Activated naive CD4-positive, alpha-beta T cell (primary cell): ENCODE measurements at regions not wholly inside any gene's neighbourhood (a gene's known extent, or its start where the extent isn't known, plus 50 kb on each side); places are given as distances from the start of the nearest gene placed in this dataset.

Experiments used
- DNase-seq, 4 experiments: peaks; one replicate each; lab custom pipeline; 2025; lab: John Stamatoyannopoulos, UW

- no peak for DNase-seq
Measured at GRCh38 chr6:163951326-163951725, 536.8 kb downstream of the QKI start.

- no peak for DNase-seq
Measured at GRCh38 chr6:163950159-163950558, 535.6 kb downstream of the QKI start.

GRCh38 chr6:163949431-163949830, 534.9 kb downstream of the QKI start:
- DNase-seq: no peak

- no peak for DNase-seq
Measured at GRCh38 chr6:163948250-163948649, 533.7 kb downstream of the QKI start.

GRCh38 chr6:163947276-163947675, 532.8 kb downstream of the QKI start:
- no peak for DNase-seq

GRCh38 chr6:163946437-163946836, 531.9 kb downstream of the QKI start:
- DNase-seq: no peak

GRCh38 chr6:163945808-163946207, 531.3 kb downstream of the QKI start:
- DNase-seq: no peak

- DNase-seq: no peak
Measured at GRCh38 chr6:163944897-163945296, 530.4 kb downstream of the QKI start.

GRCh38 chr6:163943607-163944385, 529.3 kb downstream of the QKI start:
- DNase-seq: no peak

GRCh38 chr6:163942790-163943189, 528.3 kb downstream of the QKI start:
- no peak for DNase-seq

- no peak for DNase-seq
Measured at GRCh38 chr6:163941624-163941976, 527.1 kb downstream of the QKI start.

GRCh38 chr6:163940705-163941623, 526.4 kb downstream of the QKI start:
- no peak for DNase-seq

- no peak for DNase-seq
Measured at GRCh38 chr6:163937071-163937470, 522.6 kb downstream of the QKI start.

GRCh38 chr6:163935158-163935762, 520.7 kb downstream of the QKI start:
- no peak for DNase-seq

GRCh38 chr6:163930012-163930411, 515.5 kb downstream of the QKI start:
- no peak for DNase-seq

- no peak for DNase-seq
Measured at GRCh38 chr6:163929538-163929937, 515.0 kb downstream of the QKI start.

GRCh38 chr6:163926642-163927041, 512.1 kb downstream of the QKI start:
- DNase-seq: no peak

GRCh38 chr6:163925839-163926238, 511.3 kb downstream of the QKI start:
- DNase-seq: no peak

- no peak for DNase-seq
Measured at GRCh38 chr6:163923658-163924411, 509.3 kb downstream of the QKI start.

GRCh38 chr6:163922562-163922961, 508.0 kb downstream of the QKI start:
- no peak for DNase-seq

GRCh38 chr6:163919652-163920051, 505.1 kb downstream of the QKI start:
- DNase-seq: no peak
